ENCODE measurements at regions not wholly inside any gene's neighbourhood (a gene's known extent, or its start where the extent isn't known, plus 50 kb on each side); places are given as distances from the start of the nearest gene placed in this dataset.

DNA sequence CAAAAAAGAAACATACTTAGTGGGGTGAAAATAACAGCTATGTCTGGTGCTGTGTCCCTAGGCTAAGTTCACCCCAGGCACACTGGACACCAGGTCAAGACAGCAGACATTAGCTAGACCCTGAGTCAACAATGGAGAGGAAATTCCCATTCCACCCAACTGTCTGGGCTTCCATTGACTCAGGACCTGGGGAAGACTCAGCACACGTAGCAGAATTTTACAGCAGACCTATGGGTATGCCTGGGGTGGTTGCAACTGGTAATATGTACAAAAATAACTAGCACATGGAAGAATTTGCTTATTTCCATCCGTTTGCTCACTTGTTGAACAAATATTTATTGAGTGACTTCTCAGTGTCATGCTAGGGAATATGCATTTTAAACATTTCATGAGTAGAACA, 117.0 kb downstream of the GAS1 start:
- DNase-seq (ENCODE audit: low spot score), result no peak

GRCh38 chr9:86829496-86830046, 117.7 kb downstream of the GAS1 start:
- no peak for DNase-seq (ENCODE audit: low spot score)

DNA sequence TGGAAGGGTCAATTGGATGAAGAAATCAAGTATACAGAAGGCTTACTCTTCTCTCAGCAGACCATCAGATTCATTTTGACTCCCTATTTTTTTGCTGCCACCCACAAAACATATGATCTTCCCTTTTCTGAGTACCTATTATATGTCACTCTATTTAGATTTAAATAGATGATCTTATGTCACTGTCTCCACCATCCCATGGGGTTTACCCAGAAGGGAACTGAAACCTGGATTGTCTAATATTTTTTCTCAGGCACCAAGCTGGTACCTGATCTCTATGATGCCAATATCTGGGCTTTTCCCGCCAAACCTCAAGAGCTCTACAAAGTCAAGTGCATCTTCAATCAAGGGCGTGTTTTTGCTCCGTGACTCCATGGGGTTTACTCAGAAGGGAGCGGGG, 118.7 kb downstream of the GAS1 start:
- no peak for DNase-seq (ENCODE audit: low spot score)

DNA sequence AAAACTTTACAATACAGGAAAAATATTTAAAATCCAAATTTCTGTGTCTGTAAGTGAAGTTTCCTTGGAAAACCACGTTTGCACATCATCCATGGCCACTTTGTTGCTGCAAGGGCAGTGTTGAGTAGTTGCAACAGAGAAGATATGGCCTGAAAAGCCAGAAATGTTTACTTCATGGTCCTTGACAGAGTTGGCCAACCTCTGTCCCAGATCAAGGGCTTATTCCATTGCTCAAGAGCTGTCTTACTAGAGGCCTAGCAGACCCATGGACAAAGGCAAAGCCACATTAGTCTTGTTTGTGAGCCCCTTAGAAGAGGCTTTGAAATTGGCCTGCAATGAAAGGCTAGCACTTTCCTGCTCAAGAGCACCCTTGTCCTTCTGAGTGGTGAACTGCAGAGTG, 119.4 kb downstream of the GAS1 start:
- no peak for DNase-seq (ENCODE audit: low spot score)

- DNase-seq (ENCODE audit: low spot score), result no peak
Observed at GRCh38 chr9:86825299-86825698, 122.0 kb downstream of the GAS1 start.

GRCh38 chr9:86822006-86822801, 125.1 kb downstream of the GAS1 start:
- DNase-seq (ENCODE audit: low spot score), result no peak

DNA sequence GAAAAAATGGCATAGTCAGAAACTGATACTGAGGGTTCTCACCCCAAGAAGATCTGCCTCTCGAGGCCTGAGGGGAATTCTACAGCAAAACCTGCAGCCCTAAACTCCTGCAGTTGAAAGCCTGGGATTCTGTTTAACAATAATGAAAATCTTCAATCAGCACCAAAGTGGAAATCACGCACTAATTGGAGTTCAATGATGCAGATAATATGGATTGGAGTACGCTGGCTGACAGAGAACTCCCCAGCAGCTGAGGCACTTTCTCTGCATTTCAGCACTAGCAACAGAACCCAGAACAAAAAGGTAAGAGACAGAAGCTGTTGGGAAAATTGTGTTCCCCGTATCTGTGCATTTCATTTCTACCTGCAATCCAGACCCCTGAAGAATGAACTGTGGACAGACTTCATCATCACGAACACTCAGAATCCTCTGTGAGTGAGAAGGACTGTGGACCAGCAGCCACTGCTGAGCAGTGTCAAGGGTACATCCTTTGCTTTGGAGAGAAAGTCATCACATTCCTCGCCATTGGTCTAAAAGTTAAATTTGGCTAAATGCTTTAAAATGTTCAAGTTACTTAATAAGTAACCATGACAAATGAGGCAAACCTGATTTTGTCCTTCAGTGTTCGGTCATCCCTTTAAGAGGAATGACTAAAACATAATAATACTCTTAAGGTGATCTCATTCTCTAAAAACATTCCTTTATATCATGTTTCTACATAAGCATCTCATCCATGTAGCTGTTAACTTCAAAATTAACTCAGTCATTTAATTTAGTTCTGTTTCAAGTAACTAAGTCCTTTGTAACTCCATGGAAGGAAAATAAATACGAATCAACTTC, 126.1 kb downstream of the GAS1 start:
- DNase-seq (ENCODE audit: low spot score), result no peak

- no peak for DNase-seq (ENCODE audit: low spot score)
Observed at GRCh38 chr9:86819552-86819951, 127.8 kb downstream of the GAS1 start.

DNA sequence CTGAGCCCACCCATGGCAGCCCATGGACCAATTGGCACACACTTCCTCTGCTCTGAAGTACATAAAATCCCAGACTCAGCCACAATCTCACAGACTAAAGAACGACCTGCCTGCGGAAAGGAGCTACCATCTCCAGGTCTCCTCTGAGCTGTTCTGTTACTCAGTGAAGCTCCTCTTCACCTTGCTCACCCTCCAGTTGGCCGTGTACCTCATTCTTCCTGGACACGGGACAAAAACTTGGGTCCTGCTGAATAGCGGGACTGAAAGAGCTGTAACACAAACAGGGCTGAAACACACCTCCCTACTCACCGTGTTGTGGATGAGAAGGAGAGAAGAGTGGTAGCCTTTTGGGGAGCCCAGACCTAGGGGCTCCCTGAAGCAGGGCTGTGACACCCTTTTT, 128.7 kb downstream of the GAS1 start:
- no peak for DNase-seq (ENCODE audit: low spot score)

DNA sequence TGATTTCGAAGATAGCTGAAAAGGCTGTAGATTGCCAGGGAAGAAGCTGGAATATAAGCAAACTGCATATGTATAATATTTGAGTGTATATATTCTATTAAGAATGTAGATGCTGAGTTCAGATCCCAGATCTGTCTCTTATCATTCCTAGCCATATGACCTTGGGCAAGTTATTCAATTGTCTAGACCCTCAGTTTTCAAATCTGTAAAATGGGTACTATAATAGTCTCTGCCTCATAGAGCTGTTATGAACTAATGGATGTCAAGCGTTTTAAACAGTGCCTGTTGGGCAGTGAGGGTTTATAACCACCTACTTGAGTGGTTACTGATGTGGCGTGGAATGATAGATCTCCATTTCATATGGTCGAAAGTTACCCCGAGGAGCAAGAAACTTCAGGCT, 130.4 kb downstream of the GAS1 start:
- no peak for DNase-seq (ENCODE audit: low spot score)

DNA sequence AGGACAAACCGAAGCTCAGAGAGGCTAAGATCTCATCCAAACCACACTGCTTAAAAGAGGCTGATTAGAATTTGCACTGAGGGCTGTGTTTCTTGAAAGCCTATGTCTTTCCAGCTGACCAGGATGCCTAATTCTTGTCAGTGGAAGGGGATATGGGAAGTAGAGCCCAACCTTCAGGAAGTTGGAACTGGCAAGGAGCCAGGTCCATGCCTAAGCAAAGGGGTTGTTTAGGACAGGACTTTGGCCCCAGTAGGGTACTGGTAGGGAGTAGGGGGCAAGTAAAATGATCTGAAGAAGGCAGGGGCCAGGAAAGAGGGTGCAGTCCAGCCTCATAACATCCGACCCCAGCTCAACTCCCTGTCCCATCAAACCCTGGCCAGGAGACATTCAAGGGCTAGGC, 130.9 kb downstream of the GAS1 start:
- no peak for DNase-seq (ENCODE audit: low spot score)

DNA sequence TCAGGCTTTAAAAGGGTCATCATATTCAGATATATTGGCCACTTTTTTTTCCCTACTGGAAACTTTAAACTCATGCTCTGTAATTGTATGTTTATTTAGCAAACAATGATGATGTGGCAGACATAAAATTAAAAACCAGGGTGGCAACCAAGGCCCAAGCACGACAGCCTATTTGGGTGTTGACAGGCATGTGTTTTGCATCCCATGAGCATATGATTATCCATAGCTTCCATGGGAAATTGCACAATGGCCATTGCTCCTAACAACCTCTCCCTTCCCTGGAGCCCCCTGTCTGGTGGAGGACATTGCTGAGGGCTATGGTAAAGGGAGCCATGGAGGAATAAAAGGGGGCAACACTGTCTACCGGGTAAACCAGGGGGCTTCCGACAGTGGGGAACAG, 134.7 kb downstream of the GAS1 start:
- DNase-seq (ENCODE audit: low spot score), result no peak

- DNase-seq (ENCODE audit: low spot score), result no peak
Observed at GRCh38 chr9:86809759-86810367, 137.4 kb downstream of the GAS1 start.

- no peak for DNase-seq (ENCODE audit: low spot score)
Observed at GRCh38 chr9:86809151-86809550, 138.2 kb downstream of the GAS1 start.

DNA sequence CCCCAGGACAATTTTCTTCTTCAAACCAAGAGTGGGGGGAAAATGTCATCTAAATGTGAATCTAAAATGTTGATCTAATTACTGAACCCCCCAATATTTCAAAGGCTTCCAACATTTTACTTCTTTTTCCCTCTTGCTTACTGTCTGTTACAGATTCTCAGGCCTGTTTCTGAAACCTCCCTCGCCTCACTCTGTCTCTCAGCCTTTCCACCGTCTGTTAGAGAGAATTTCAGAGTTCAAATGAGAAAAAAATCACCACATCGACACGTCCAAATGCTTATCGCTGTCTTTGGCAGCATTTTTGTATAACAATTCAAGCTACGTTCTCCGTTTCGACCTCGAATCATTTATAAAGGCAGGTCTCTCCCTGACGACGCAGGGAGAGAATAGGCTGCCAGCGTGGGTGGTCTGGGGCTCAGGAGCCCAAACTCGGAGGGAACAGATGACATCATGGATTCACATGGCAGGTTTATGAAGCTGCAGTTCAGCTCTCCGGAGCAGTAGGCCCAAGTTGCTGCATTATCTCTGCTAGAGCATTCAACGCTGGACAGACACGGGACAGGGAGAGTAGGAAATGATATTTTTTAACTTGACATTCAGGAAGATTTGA, 139.8 kb downstream of the GAS1 start:
- no peak for DNase-seq (ENCODE audit: low spot score)

DNA sequence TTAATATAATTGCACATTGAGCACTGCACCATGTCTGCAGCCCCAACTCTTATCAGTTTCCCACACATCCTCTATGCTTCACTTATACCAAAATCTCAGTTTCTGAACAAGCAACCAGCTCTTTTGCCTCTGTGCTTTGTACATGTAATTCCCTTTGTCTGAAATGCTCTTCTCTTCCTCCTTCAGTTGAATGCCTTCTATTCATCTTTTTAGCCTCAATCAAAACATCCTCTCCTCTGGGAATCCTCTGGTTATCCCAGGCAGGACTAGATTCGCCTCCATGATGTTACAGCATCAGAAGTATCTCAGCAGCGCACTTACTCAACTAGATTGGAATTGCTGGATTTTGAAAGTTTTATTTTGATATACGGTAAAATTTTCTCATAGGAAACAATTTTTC, 143.3 kb downstream of the GAS1 start:
- no peak for DNase-seq (ENCODE audit: low spot score)

GRCh38 chr9:86802900-86803673, 144.2 kb downstream of the GAS1 start:
- DNase-seq (ENCODE audit: low spot score), result no peak

DNA sequence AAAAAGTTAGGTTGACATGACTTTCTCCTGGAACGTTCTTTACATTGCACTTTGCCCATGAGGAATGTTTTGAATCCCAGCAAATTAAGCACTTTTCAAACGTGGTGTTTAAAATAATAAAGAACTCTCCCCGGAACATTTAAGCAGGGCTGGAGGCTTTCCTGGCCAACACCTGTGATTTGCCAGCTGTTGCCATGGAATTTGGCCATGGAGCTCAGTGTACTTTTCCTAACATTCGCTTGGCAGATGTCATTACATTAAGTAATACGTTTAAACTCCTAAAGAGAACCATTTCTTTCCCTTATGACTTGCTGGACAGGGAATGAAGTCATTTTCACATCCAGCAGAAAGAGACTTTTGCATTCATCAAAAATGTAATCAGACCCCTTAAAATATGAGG, 146.1 kb downstream of the GAS1 start:
- no peak for DNase-seq (ENCODE audit: low spot score)

DNA sequence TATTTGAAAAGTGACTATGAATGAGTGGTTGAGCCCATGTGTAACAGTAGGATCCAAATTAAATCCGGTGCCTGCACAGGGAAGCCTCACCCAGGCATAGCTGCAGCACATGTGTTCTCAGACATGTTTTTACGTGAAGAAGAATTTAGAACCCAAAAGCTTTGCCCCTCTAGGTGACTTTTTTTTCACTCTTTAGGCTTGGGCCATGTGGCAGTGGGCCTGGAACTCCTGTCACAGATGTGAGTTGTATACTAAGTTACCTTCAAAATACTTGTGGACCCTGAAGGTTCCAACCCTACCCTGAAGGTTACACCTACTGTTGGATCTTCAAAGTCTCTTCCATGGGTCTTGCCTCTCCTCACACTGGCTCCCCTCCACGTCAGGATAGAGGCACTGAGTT, 146.6 kb downstream of the GAS1 start:
- no peak for DNase-seq (ENCODE audit: low spot score)

- DNase-seq (ENCODE audit: low spot score), result no peak
Observed at GRCh38 chr9:86798966-86799365, 148.3 kb downstream of the GAS1 start.

GRCh38 chr9:86796666-86797065, 150.6 kb downstream of the GAS1 start:
- no peak for DNase-seq (ENCODE audit: low spot score)

Measured in D341Med (cell line).